Natural killer cell (primary cell): ENCODE measurements at regions not wholly inside any gene's neighbourhood (a gene's known extent, or its start where the extent isn't known, plus 50 kb on each side); places are given as distances from the start of the nearest gene placed in this dataset.

ENCODE experiments used
- ATAC-seq, 3 donors: fragments of 150-1000 bp in 2 of 3; fragments of 200-7000 bp in 1 of 3; cut with Tn5 transposase; 1 replicate in 1 of 3; 2 replicates in 2 of 3; pipeline ENCODE4 v1.10.0; 2021; ENCODE audit warnings: mild to moderate bottlenecking in 2 of 3, moderate library complexity in 2 of 3
- DNase-seq, 2 donors: peaks; one replicate each; pipeline versions ENCODE4 v3.0.0 to v3.0.0-alpha.2; 2013 to 2021; ENCODE audit warnings: mixed read lengths in 1 of 2
- H3K27ac ChIP-seq: one replicate; pipeline ENCODE4 v1.5.1; 2013; ENCODE audit warnings: mild to moderate bottlenecking, low read length
- H3K27me3 ChIP-seq: one replicate; pipeline ENCODE4 v1.6.1; 2013; ENCODE audit warnings: low read length; ENCODE audit not compliant: control insufficient read depth, insufficient read depth
- H3K36me3 ChIP-seq: one replicate; pipeline ENCODE4 v1.6.1; 2013; ENCODE audit warnings: low read length; ENCODE audit not compliant: control insufficient read depth, insufficient read depth
- H3K4me1 ChIP-seq: one replicate; pipeline ENCODE4 v1.6.1; 2013; ENCODE audit warnings: low read length; ENCODE audit not compliant: control insufficient read depth, insufficient read depth
- H3K4me3 ChIP-seq: one replicate; pipeline ENCODE4 v1.5.1; 2013; ENCODE audit warnings: low read length
- H3K9me3 ChIP-seq: one replicate; pipeline ENCODE4 v1.6.1; 2013; ENCODE audit warnings: low read length; ENCODE audit not compliant: control insufficient read depth, insufficient read depth
- H3K27ac Mint-ChIP-seq, 2 donors: one replicate each; pipeline ENCODE4 v1.8.0; 2022; ENCODE audit warnings: mild to moderate bottlenecking in 2 of 2, mixed read lengths in 2 of 2, moderate library complexity in 1 of 2
- H3K27me3 Mint-ChIP-seq, 2 donors: one replicate each; pipeline ENCODE4 v1.8.0; 2022; ENCODE audit warnings: low read depth in 2 of 2, mixed read lengths in 2 of 2
- H3K36me3 Mint-ChIP-seq: one replicate; pipeline ENCODE4 v1.8.0; 2022; ENCODE audit warnings: mixed read lengths
- H3K4me1 Mint-ChIP-seq, 2 donors: one replicate each; pipeline ENCODE4 v1.8.0; 2022; ENCODE audit warnings: mixed read lengths in 2 of 2
- H3K4me3 Mint-ChIP-seq: one replicate; pipeline ENCODE4 v1.8.0; 2022; ENCODE audit warnings: mild to moderate bottlenecking, moderate library complexity, mixed read lengths
- H3K9me3 Mint-ChIP-seq, 2 donors: one replicate each; pipeline ENCODE4 v1.8.0; 2022; ENCODE audit warnings: mixed read lengths in 2 of 2
- CTCF ChIP-seq: fragments of 200-600 bp; IDR thresholded peaks from one replicate; pipeline ENCODE4 v1.8.0; 2022; ENCODE audit warnings: antibody characterized with exemption
- WGBS: methylation state at CpG from one replicate; pipeline ENCODE4 v1.1.7; 2013; ENCODE audit warnings: missing lambda C conversion rate; ENCODE audit not compliant: insufficient coverage; 5-methylcytosine and 5-hydroxymethylcytosine counted together
- intact Hi-C: fragments of 100-400 bp; cut with micrococcal nuclease; formaldehyde crosslinking; loops from one replicate; pipeline ENCODE4 v1.14.2; 2022

- Mint-ChIP-seq H3K9me3 (no peaks in the 10 kb centered on the region), H3K36me3 (no peaks in the 10 kb centered on the region), H3K4me1 (no peaks in the 10 kb centered on the region), H3K4me3 (no peak overlapping the region), H3K27me3 (peaks cover 0 to 17% of the 10 kb centered on the region in 2 donors), H3K27ac (no peak overlapping the region)
- H3K27ac ChIP-seq = no peak overlapping the region
- H3K27me3 ChIP-seq = no peaks in the 10 kb centered on the region
- intact Hi-C loops = no loop called here
- no peak for TF ChIP-seq CTCF
- H3K36me3 ChIP-seq = no peaks in the 10 kb centered on the region
- H3K9me3 ChIP-seq = no peaks in the 10 kb centered on the region
- H3K4me1 ChIP-seq = no peaks in the 10 kb centered on the region
- DNase-seq (no peak), ATAC-seq (no peak)
- no peak overlapping the region for H3K4me3 ChIP-seq
- WGBS = 97% methylated on average over 18 of the region's 18 CpGs
Observed at GRCh38 chrX:46016296-46016695, 528.9 kb downstream of the ZNF674 start.

- no peak for ATAC-seq
- Histone ChIP-seq H3K4me3 (no peak overlapping the region), H3K9me3 (no peaks in the 10 kb centered on the region), H3K4me1 (no peaks in the 10 kb centered on the region), H3K27me3 (no peaks in the 10 kb centered on the region), H3K27ac (no peak overlapping the region), H3K36me3 (no peaks in the 10 kb centered on the region)
- no peaks in the 10 kb centered on the region for H3K36me3 Mint-ChIP-seq
- no peak overlapping the region for H3K4me3 Mint-ChIP-seq
- TF ChIP-seq CTCF = no peak
- no peak overlapping the region for H3K27ac Mint-ChIP-seq
- H3K9me3 Mint-ChIP-seq = no peaks in the 10 kb centered on the region
- no CpG with 5 or more reads among the region's 2 CpGs for WGBS
- DNase-seq = no peak
- peaks cover 0 to 17% of the 10 kb centered on the region in 2 donors for H3K27me3 Mint-ChIP-seq
- no peaks in the 10 kb centered on the region for H3K4me1 Mint-ChIP-seq
- intact Hi-C loops = no loop called here
Observed at GRCh38 chrX:46015653-46016052, 529.6 kb downstream of the ZNF674 start.

- no peak for TF ChIP-seq CTCF
- H3K4me3 ChIP-seq = no peak overlapping the region
- no peak for DNase-seq
- no peaks in the 10 kb centered on the region for H3K9me3 ChIP-seq
- 67% methylated on average over 1 of the region's 2 CpGs for WGBS
- peaks cover 0 to 30% of the 10 kb centered on the region in 2 donors for H3K27me3 Mint-ChIP-seq
- no peak overlapping the region for H3K4me3 Mint-ChIP-seq
- H3K36me3 ChIP-seq = no peaks in the 10 kb centered on the region
- no peaks in the 10 kb centered on the region for H3K27me3 ChIP-seq
- no peaks in the 10 kb centered on the region for H3K4me1 ChIP-seq
- no peak for ATAC-seq
- no peaks in the 10 kb centered on the region for H3K4me1 Mint-ChIP-seq
- no peaks in the 10 kb centered on the region for H3K9me3 Mint-ChIP-seq
- H3K27ac ChIP-seq = no peak overlapping the region
- H3K36me3 Mint-ChIP-seq = no peaks in the 10 kb centered on the region
- H3K27ac Mint-ChIP-seq = no peak overlapping the region
- intact Hi-C loops = no loop called here
Observed at GRCh38 chrX:45992402-45993123, 552.7 kb downstream of the ZNF674 start.

GRCh38 chrX:45986971-45987370 is 558.2 kb downstream of the ZNF674 start:
- TF ChIP-seq CTCF = no peak
- H3K27me3 Mint-ChIP-seq = peaks cover 0 to 25% of the 10 kb centered on the region in 2 donors
- no peaks in the 10 kb centered on the region for H3K36me3 Mint-ChIP-seq
- no peak overlapping the region for H3K27ac Mint-ChIP-seq
- H3K4me3 Mint-ChIP-seq = no peak overlapping the region
- WGBS = 80% methylated on average over 1 of the region's 2 CpGs
- H3K4me1 Mint-ChIP-seq = no peaks in the 10 kb centered on the region
- Histone ChIP-seq H3K4me1 (no peaks in the 10 kb centered on the region), H3K36me3 (no peaks in the 10 kb centered on the region), H3K9me3 (no peaks in the 10 kb centered on the region), H3K27ac (no peak overlapping the region), H3K4me3 (no peak overlapping the region), H3K27me3 (no peaks in the 10 kb centered on the region)
- no peak for DNase-seq
- intact Hi-C loops = no loop called here
- no peaks in the 10 kb centered on the region for H3K9me3 Mint-ChIP-seq
- no peak for ATAC-seq
